ENCODE measurements at regions not wholly inside any gene's neighbourhood (a gene's known extent, or its start where the extent isn't known, plus 50 kb on each side); places are given as distances from the start of the nearest gene placed in this dataset.
"Not testable (repeated sequence)": the region's sequence is repeated elsewhere in the genome, so short reads cannot be mapped to it uniquely, and the experiment has no call there.

- ATAC-seq: no peak
- no peak overlapping the region for H3K4me3 Mint-ChIP-seq
These were observed 56.2 kb upstream of the LRRTM4 start for GRCh38 chr2:77578354-77578753.

GRCh38 chr2:77579076-77579769 is 57.0 kb upstream of the LRRTM4 start:
- H3K4me1 Mint-ChIP-seq (ENCODE audit: low read depth): no peaks in the 10 kb centered on the region
- no peak overlapping the region for H3K4me3 Mint-ChIP-seq
- ATAC-seq: no peak
- no peaks in the 10 kb centered on the region for H3K27me3 Mint-ChIP-seq (ENCODE audit: low read depth)
- DNase-seq: no peak
- H3K9me3 Mint-ChIP-seq: peaks cover 24% of the 10 kb centered on the region
- H3K36me3 Mint-ChIP-seq (ENCODE audit: insufficient read depth): no peaks in the 10 kb centered on the region

More at GRCh38 chr2:77578354-77578753, 56.2 kb upstream of the LRRTM4 start:
- peaks cover 18% of the 10 kb centered on the region for H3K9me3 Mint-ChIP-seq
- no peak for DNase-seq
- H3K36me3 Mint-ChIP-seq (ENCODE audit: insufficient read depth): no peaks in the 10 kb centered on the region
- H3K4me1 Mint-ChIP-seq (ENCODE audit: low read depth): no peaks in the 10 kb centered on the region
- H3K27me3 Mint-ChIP-seq (ENCODE audit: low read depth): no peaks in the 10 kb centered on the region

- no peak for DNase-seq
- no peaks in the 10 kb centered on the region for H3K27me3 Mint-ChIP-seq (ENCODE audit: low read depth)
- ATAC-seq: no peak
- no peaks in the 10 kb centered on the region for H3K4me1 Mint-ChIP-seq (ENCODE audit: low read depth)
- no peaks in the 10 kb centered on the region for H3K36me3 Mint-ChIP-seq (ENCODE audit: insufficient read depth)
- peaks cover 12% of the 10 kb centered on the region for H3K9me3 Mint-ChIP-seq
- no peak overlapping the region for H3K4me3 Mint-ChIP-seq
These were observed 66.3 kb upstream of the LRRTM4 start for GRCh38 chr2:77588438-77588837.

- Mint-ChIP-seq H3K4me1 (ENCODE audit: low read depth) (no peaks in the 10 kb centered on the region), H3K9me3 (peaks cover 11% of the 10 kb centered on the region), H3K4me3 (no peak overlapping the region), H3K36me3 (ENCODE audit: insufficient read depth) (no peaks in the 10 kb centered on the region), H3K27me3 (ENCODE audit: low read depth) (no peaks in the 10 kb centered on the region)
- ATAC-seq: no peak
- DNase-seq: no peak
These were observed 68.2 kb upstream of the LRRTM4 start for GRCh38 chr2:77590298-77590917.

- H3K9me3 Mint-ChIP-seq: peaks cover 11% of the 10 kb centered on the region
- H3K4me1 Mint-ChIP-seq (ENCODE audit: low read depth); ATAC-seq; DNase-seq; H3K36me3 Mint-ChIP-seq (ENCODE audit: insufficient read depth); H3K4me3 Mint-ChIP-seq; H3K27me3 Mint-ChIP-seq (ENCODE audit: low read depth): not testable (repeated sequence)
These were observed 70.8 kb upstream of the LRRTM4 start for GRCh38 chr2:77592955-77593354.

GRCh38 chr2:77602771-77603170 is 80.6 kb upstream of the LRRTM4 start:
- Mint-ChIP-seq H3K4me1 (ENCODE audit: low read depth) (no peaks in the 10 kb centered on the region), H3K4me3 (no peak overlapping the region), H3K36me3 (ENCODE audit: insufficient read depth) (no peaks in the 10 kb centered on the region), H3K9me3 (peaks cover 10% of the 10 kb centered on the region), H3K27me3 (ENCODE audit: low read depth) (no peaks in the 10 kb centered on the region)
- no peak for ATAC-seq
- no peak for DNase-seq

GRCh38 chr2:77604953-77605929 is 83.1 kb upstream of the LRRTM4 start:
- no peak for ATAC-seq
- DNase-seq: no peak
- Mint-ChIP-seq H3K36me3 (ENCODE audit: insufficient read depth) (no peaks in the 10 kb centered on the region), H3K9me3 (peaks cover 4% of the 10 kb centered on the region), H3K4me3 (no peak overlapping the region), H3K4me1 (ENCODE audit: low read depth) (no peaks in the 10 kb centered on the region), H3K27me3 (ENCODE audit: low read depth) (no peaks in the 10 kb centered on the region)

DNA sequence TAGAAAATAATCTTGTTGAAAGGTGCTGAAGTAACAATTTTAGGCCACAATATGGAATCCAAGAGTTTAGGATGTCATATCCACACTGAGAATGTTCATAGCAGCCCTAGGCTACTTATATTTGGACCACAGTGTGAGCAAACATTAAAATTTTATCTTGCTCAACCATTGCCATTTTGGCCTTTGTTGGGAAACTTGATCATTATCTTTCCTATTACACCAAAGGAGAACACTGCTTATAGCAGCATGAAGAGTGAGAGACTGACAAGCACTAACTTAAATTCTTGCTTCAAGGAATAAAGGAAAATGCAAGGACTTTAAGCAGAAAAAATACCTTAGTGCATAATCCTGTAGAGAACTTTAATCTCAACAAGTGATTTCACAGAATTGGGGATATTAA is 86.3 kb upstream of the LRRTM4 start:
- no peaks in the 10 kb centered on the region for H3K4me1 Mint-ChIP-seq (ENCODE audit: low read depth)
- no peaks in the 10 kb centered on the region for H3K27me3 Mint-ChIP-seq (ENCODE audit: low read depth)
- no peak for DNase-seq
- no peak for ATAC-seq
- peaks cover 11% of the 10 kb centered on the region for H3K9me3 Mint-ChIP-seq
- H3K36me3 Mint-ChIP-seq (ENCODE audit: insufficient read depth): no peaks in the 10 kb centered on the region
- no peak overlapping the region for H3K4me3 Mint-ChIP-seq

DNA sequence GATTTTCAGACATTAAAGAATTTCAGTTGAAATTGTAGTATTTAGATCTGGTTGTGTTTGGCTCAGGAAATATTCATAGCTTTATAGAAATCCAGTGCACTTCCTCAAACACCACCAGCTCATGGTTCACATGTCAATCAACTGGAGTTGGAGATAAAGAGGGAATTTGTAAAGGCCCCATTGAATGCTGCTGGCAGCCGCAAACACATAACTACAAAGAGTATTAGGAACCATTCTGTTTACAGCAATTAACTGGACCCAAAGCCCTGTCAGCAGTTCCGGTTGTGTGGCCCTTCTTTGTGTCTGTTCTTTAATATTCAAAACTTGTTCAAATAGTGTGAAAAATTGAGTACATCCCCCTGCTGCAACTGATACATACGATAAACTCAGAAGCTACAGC is 107.4 kb upstream of the LRRTM4 start:
- Mint-ChIP-seq H3K4me1 (ENCODE audit: low read depth) (no peaks in the 10 kb centered on the region), H3K27me3 (ENCODE audit: low read depth) (no peaks in the 10 kb centered on the region), H3K9me3 (peaks cover 22% of the 10 kb centered on the region), H3K4me3 (no peak overlapping the region), H3K36me3 (ENCODE audit: insufficient read depth) (no peaks in the 10 kb centered on the region)
- DNase-seq (no peak), ATAC-seq (no peak)

DNA sequence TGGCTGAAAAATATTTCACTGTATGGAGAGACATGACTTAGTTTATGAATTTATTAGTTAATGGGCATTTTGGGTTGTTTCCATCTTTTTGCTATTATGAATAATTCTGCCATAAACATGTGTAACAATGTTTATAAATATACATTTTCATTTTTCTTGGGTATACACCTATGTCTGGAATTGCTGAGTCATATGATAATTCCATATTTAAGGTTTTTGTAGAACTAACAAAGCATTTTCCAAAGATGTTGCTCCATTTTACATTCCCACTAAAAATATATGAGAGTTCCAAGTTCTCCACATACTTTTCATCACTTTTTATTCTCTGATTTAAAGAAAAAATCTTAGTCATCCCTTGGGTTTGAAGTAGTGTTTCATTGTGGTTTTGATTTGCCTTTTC is 108.8 kb upstream of the LRRTM4 start:
- Mint-ChIP-seq H3K36me3 (ENCODE audit: insufficient read depth) (no peaks in the 10 kb centered on the region), H3K9me3 (peaks cover 28% of the 10 kb centered on the region), H3K4me3 (no peak overlapping the region), H3K4me1 (ENCODE audit: low read depth) (no peaks in the 10 kb centered on the region), H3K27me3 (ENCODE audit: low read depth) (no peaks in the 10 kb centered on the region)
- ATAC-seq (no peak), DNase-seq (no peak)

DNA sequence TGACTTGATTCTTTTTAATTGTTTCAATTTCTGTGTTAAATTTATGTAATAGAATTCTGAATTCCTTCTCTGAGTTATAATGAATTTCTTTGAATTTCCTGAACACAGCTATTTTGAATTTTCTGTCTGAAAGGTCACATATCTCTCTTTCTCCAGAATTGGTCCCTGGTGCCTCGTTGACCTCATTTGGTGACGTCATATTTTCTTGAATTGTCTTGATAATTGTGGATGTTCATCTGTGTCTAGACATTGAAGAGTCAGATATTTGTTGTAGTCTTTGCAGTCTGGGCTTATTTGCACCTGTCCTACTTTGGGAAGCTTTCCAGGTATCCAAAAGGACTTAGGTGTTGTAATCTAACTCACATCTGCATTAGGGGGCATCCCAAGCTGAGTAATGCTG is 111.4 kb upstream of the LRRTM4 start:
- Mint-ChIP-seq H3K9me3 (peaks cover 28% of the 10 kb centered on the region), H3K4me1 (ENCODE audit: low read depth) (no peaks in the 10 kb centered on the region), H3K27me3 (ENCODE audit: low read depth) (no peaks in the 10 kb centered on the region), H3K4me3 (no peak overlapping the region), H3K36me3 (ENCODE audit: insufficient read depth) (no peaks in the 10 kb centered on the region)
- no peak for DNase-seq
- no peak for ATAC-seq

DNA sequence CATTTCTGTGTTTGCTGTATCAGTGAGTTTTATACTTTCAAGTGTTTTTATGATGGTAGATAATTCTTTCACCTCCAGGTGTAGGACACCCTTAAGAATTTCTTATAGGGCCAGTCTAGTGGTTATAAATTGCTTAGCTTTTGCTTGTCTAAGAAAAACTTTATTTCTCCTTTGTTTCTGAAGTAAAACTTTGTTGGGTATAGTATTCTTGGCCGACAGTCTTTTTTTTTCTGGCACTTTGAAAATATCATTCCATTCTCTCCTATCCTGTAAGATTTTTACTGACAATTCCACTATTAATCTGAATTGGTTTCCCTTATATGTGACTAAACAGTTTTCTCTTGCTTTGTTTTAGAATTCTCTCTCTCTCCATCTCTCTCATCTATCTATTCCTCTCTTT is 118.7 kb upstream of the LRRTM4 start:
- H3K9me3 Mint-ChIP-seq: peaks cover 32% of the 10 kb centered on the region
- no peak for DNase-seq
- no peak overlapping the region for H3K4me3 Mint-ChIP-seq
- no peaks in the 10 kb centered on the region for H3K4me1 Mint-ChIP-seq (ENCODE audit: low read depth)
- H3K27me3 Mint-ChIP-seq (ENCODE audit: low read depth): no peaks in the 10 kb centered on the region
- H3K36me3 Mint-ChIP-seq (ENCODE audit: insufficient read depth): no peaks in the 10 kb centered on the region
- ATAC-seq: no peak

DNA sequence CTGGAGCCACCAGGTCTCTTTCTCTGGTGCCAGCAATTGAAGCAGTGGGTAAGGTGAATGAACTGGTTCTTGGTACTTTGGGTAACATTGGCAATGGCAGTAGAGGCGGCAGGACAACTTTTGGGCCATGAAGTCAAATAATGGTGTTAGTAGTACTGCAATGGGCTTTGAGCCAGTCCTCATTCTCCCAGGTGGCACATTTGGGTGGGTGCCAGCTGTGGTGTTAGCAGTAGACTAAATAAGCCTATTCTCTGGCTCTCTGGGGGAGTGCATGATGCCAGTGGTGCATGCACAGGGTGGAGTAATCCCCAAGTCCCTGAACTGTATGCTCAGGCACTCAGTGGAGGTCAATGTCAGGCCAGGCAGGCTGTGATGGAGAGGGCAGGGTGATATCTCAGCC is 120.2 kb upstream of the LRRTM4 start:
- Mint-ChIP-seq H3K4me3 (no peak overlapping the region), H3K9me3 (peaks cover 32% of the 10 kb centered on the region), H3K27me3 (ENCODE audit: low read depth) (no peaks in the 10 kb centered on the region), H3K36me3 (ENCODE audit: insufficient read depth) (no peaks in the 10 kb centered on the region), H3K4me1 (ENCODE audit: low read depth) (no peaks in the 10 kb centered on the region)
- ATAC-seq: no peak
- DNase-seq: no peak

GRCh38 chr2:77649856-77650255 is 127.7 kb upstream of the LRRTM4 start:
- H3K36me3 Mint-ChIP-seq (ENCODE audit: insufficient read depth): no peaks in the 10 kb centered on the region
- ATAC-seq: no peak
- H3K27me3 Mint-ChIP-seq (ENCODE audit: low read depth): no peaks in the 10 kb centered on the region
- H3K4me3 Mint-ChIP-seq: no peak overlapping the region
- H3K4me1 Mint-ChIP-seq (ENCODE audit: low read depth): no peaks in the 10 kb centered on the region
- H3K9me3 Mint-ChIP-seq: peaks cover 13% of the 10 kb centered on the region
- DNase-seq: no peak
